NB4 (cell line): ENCODE measurements at regions not wholly inside any gene's neighbourhood (a gene's known extent, or its start where the extent isn't known, plus 50 kb on each side); places are given as distances from the start of the nearest gene placed in this dataset.

Experiments
- DNase-seq: peaks from one replicate; pipeline ENCODE4 v3.0.0; 2010; ENCODE audit warnings: low read depth
- H3K4me3 ChIP-seq: one replicate; pipeline ENCODE4 v1.5.1; 2011; ENCODE audit warnings: mild to moderate bottlenecking, low read depth, low read length, moderate library complexity
- MYC ChIP-seq: IDR thresholded peaks from 2 replicates; pipeline ENCODE4 v1.6.1; 2011; ENCODE audit warnings: low read depth, low read length
- POLR2A ChIP-seq: IDR thresholded peaks from 2 replicates; pipeline ENCODE4 v1.6.1; 2011; ENCODE audit warnings: mild to moderate bottlenecking; ENCODE audit not compliant: insufficient read length; ENCODE audit errors: extremely low read depth
- TF ChIP-seq, protein P1 (sequence below): IDR thresholded peaks from one replicate; pipeline ENCODE4 v1.5.1; 2012; ENCODE audit warnings: low read depth, low read length
- TF ChIP-seq, protein P2 (sequence below): IDR thresholded peaks from 2 replicates; pipeline ENCODE4 v1.6.1; 2011; ENCODE audit warnings: low read depth, low read length

DNA sequence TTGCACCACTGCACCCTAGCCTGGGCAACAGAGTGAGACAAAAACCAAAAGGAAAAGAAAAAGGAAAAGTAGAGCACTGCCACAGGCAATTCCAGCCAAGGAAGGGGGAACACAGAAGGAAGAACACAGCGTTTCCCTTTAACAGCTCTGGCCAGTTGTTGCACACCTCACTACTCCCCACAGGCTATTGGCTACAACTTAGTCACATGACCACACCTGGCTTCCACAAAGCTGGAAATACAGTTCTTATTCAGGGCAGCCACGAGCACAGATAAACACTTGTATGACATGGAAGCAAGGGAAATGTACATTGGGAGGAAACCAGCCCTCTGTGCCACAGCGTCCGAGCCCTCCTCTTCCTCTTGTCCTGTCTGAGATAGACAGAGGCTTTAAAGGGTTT lies 249.0 kb upstream of the JARID2 start:
- no peak for DNase-seq
- H3K4me3 ChIP-seq: no peak overlapping the region
- TF ChIP-seq, protein P1, sequence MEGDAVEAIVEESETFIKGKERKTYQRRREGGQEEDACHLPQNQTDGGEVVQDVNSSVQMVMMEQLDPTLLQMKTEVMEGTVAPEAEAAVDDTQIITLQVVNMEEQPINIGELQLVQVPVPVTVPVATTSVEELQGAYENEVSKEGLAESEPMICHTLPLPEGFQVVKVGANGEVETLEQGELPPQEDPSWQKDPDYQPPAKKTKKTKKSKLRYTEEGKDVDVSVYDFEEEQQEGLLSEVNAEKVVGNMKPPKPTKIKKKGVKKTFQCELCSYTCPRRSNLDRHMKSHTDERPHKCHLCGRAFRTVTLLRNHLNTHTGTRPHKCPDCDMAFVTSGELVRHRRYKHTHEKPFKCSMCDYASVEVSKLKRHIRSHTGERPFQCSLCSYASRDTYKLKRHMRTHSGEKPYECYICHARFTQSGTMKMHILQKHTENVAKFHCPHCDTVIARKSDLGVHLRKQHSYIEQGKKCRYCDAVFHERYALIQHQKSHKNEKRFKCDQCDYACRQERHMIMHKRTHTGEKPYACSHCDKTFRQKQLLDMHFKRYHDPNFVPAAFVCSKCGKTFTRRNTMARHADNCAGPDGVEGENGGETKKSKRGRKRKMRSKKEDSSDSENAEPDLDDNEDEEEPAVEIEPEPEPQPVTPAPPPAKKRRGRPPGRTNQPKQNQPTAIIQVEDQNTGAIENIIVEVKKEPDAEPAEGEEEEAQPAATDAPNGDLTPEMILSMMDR: no peak
- TF ChIP-seq POLR2A: no peak

DNA sequence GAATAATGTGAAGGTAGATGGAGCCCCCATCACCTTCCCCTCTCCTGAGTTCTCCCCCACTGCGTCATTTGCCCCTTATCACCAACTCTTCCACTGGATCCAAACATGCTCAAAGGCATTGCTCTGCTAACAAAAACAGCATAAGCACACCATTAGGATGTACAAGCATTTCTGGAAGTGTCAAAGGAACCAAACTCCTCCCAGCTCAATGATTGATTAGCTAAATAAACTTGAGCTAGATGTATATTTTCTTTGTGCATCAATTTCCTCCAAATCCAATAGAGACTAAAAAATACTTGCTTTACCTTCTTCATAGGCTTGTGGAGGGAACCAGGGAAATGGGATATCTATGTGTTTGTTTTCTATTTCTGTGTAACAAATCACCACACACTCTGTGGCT lies 248.4 kb upstream of the JARID2 start:
- H3K4me3 ChIP-seq: no peak overlapping the region
- no peak for DNase-seq
- TF ChIP-seq, protein P2, sequence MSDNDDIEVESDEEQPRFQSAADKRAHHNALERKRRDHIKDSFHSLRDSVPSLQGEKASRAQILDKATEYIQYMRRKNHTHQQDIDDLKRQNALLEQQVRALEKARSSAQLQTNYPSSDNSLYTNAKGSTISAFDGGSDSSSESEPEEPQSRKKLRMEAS: no peak
- no peak for TF ChIP-seq POLR2A
- TF ChIP-seq MYC: no peak
- TF ChIP-seq, protein P1: no peak

GRCh38 chr6:14999106-14999505 lies 246.8 kb upstream of the JARID2 start:
- no peak for TF ChIP-seq POLR2A
- TF ChIP-seq, protein P2: no peak
- H3K4me3 ChIP-seq: no peak overlapping the region
- DNase-seq: no peak

GRCh38 chr6:15001326-15001910 lies 244.5 kb upstream of the JARID2 start:
- no peak for DNase-seq
- TF ChIP-seq, protein P1: no peak
- TF ChIP-seq MYC (no peak), POLR2A (no peak)
- TF ChIP-seq, protein P2: no peak
- H3K4me3 ChIP-seq: no peak overlapping the region

DNA sequence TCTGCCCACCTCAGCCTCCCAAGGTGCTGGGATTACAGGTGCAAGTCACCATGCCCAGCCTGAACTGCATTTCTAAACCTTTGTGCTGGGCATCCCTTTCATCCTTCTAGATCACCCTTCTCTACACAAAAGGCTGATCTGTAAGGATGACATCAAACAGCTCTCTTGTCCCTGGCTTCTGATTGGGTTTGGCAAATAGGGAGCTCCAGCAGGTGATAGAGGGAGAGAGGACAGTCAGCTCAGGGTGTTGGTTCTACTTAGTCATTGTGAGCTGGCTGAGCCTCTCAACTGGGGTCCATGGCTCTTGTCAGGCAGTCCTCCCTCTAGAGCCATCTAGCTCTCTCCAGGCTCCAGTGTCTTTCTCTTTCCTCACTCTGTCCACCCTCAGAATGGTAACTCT lies 237.6 kb upstream of the JARID2 start:
- DNase-seq: no peak
- no peak overlapping the region for H3K4me3 ChIP-seq
- TF ChIP-seq MYC (no peak), POLR2A (no peak)
- TF ChIP-seq, protein P1: no peak
- TF ChIP-seq, protein P2: no peak

DNA sequence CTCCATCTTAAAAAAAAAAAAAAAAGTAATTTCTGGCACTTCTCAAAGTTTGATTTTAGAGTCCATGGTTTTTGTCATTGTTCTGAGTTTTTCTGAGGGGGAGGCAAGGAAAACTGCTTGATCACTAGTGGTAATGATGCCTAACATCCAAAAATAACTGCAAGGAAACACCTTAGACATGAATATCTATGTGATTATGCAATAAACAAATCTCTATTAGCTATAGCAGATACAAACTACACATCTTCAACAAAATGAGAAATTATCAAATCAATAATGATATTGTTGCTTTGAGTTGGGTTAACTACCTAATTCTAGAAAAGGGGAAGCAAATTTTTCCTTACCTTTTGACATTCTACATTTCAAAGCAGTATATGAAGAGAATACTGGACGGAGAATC lies 230.9 kb upstream of the JARID2 start:
- H3K4me3 ChIP-seq: no peak overlapping the region
- no peak for TF ChIP-seq POLR2A
- no peak for TF ChIP-seq MYC
- TF ChIP-seq, protein P2: no peak
- TF ChIP-seq, protein P1: no peak
- DNase-seq: no peak
